ENCODE measurements at regions not wholly inside any gene's neighbourhood (a gene's known extent, or its start where the extent isn't known, plus 50 kb on each side); places are given as distances from the start of the nearest gene placed in this dataset.

- TF ChIP-seq, protein P1, sequence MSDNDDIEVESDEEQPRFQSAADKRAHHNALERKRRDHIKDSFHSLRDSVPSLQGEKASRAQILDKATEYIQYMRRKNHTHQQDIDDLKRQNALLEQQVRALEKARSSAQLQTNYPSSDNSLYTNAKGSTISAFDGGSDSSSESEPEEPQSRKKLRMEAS (IDR thresholded peaks at IDR 0.05; ENCODE audit: low read depth, low read length): no peak
- no peak for TF ChIP-seq CTCF (IDR thresholded peaks at IDR 0.05; ENCODE audit: low read depth, low read length)
- no peak for TF ChIP-seq MYC (IDR thresholded peaks at IDR 0.05; ENCODE audit: low read depth, low read length)
- TF ChIP-seq POLR2A (IDR thresholded peaks at IDR 0.05; ENCODE audit: extremely low read depth, insufficient read length): no peak
- DNase-seq (ENCODE audit: low read depth): no peak
- H3K4me3 ChIP-seq (ENCODE audit: low read depth, low read length): no peak overlapping the region
Measured at GRCh38 chr18:64253873-64254272, 105.0 kb upstream of the LINC00305 start.

- H3K4me3 ChIP-seq (ENCODE audit: low read depth, low read length): no peak overlapping the region
- TF ChIP-seq, protein P1 (IDR thresholded peaks at IDR 0.05; ENCODE audit: low read depth, low read length): no peak
- TF ChIP-seq CTCF (IDR thresholded peaks at IDR 0.05; ENCODE audit: low read depth, low read length) (no peak), POLR2A (IDR thresholded peaks at IDR 0.05; ENCODE audit: extremely low read depth, insufficient read length) (no peak)
- no peak for DNase-seq (ENCODE audit: low read depth)
Measured at GRCh38 chr18:64253222-64253621, 104.3 kb upstream of the LINC00305 start.

DNA sequence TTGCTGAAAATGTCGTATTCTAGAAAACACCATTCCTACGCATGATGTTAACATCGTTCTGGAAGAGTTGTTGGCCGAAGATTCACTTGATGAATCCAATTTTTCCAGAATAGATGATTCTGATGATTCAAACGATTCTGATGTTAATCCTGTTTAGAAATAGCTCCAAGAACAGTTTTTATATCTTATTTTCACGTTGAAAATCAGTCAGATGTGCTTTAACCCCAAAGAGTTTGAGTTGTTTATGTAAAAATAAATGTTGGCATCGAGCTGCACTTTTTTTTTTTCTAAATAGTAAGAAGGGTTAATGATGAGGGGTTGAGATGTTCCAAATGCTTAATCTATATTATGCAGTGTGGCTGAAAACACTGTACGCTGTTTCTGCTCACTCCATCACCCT is 99.9 kb upstream of the LINC00305 start:
- DNase-seq (ENCODE audit: low read depth): no peak
- H3K4me3 ChIP-seq (ENCODE audit: low read depth, low read length): no peak overlapping the region
- TF ChIP-seq POLR2A (IDR thresholded peaks at IDR 0.05; ENCODE audit: extremely low read depth, insufficient read length): no peak
- TF ChIP-seq, protein P1 (IDR thresholded peaks at IDR 0.05; ENCODE audit: low read depth, low read length): no peak
- no peak for TF ChIP-seq MYC (IDR thresholded peaks at IDR 0.05; ENCODE audit: low read depth, low read length)
- TF ChIP-seq CTCF (IDR thresholded peaks at IDR 0.05; ENCODE audit: low read depth, low read length): no peak

- no peak for DNase-seq (ENCODE audit: low read depth)
- no peak overlapping the region for H3K4me3 ChIP-seq (ENCODE audit: low read depth, low read length)
- TF ChIP-seq POLR2A (IDR thresholded peaks at IDR 0.05; ENCODE audit: extremely low read depth, insufficient read length) (no peak), CTCF (IDR thresholded peaks at IDR 0.05; ENCODE audit: low read depth, low read length) (no peak)
Measured at GRCh38 chr18:64245126-64245861, 96.4 kb upstream of the LINC00305 start.

GRCh38 chr18:64244571-64244970 is 95.7 kb upstream of the LINC00305 start:
- DNase-seq (ENCODE audit: low read depth): peak; percentile 9
- H3K4me3 ChIP-seq (ENCODE audit: low read depth, low read length): no peak overlapping the region
- TF ChIP-seq MYC (IDR thresholded peaks at IDR 0.05; ENCODE audit: low read depth, low read length): no peak
- TF ChIP-seq CTCF (IDR thresholded peaks at IDR 0.05; ENCODE audit: low read depth, low read length): no peak
- TF ChIP-seq, protein P1 (IDR thresholded peaks at IDR 0.05; ENCODE audit: low read depth, low read length): no peak
- no peak for TF ChIP-seq POLR2A (IDR thresholded peaks at IDR 0.05; ENCODE audit: extremely low read depth, insufficient read length)

GRCh38 chr18:64240316-64240715 is 91.4 kb upstream of the LINC00305 start:
- no peak for DNase-seq (ENCODE audit: low read depth)
- H3K4me3 ChIP-seq (ENCODE audit: low read depth, low read length): no peak overlapping the region
- TF ChIP-seq MYC (IDR thresholded peaks at IDR 0.05; ENCODE audit: low read depth, low read length): no peak
- TF ChIP-seq CTCF (IDR thresholded peaks at IDR 0.05; ENCODE audit: low read depth, low read length): no peak
